HG02642 (cell line): ENCODE measurements at regions not wholly inside any gene's neighbourhood (a gene's known extent, or its start where the extent isn't known, plus 50 kb on each side); places are given as distances from the start of the nearest gene placed in this dataset.
A peak's percentile ranks its signal among the peaks of the same experiment; 100 is the strongest.

Experiments
- ATAC-seq: cut with Tn5 transposase; IDR thresholded peaks from one replicate; pipeline ENCODE4 v1.9.1; 2021; ENCODE audit warnings: mild to moderate bottlenecking; ENCODE audit not compliant: unreplicated experiment, poor library complexity

DNA sequence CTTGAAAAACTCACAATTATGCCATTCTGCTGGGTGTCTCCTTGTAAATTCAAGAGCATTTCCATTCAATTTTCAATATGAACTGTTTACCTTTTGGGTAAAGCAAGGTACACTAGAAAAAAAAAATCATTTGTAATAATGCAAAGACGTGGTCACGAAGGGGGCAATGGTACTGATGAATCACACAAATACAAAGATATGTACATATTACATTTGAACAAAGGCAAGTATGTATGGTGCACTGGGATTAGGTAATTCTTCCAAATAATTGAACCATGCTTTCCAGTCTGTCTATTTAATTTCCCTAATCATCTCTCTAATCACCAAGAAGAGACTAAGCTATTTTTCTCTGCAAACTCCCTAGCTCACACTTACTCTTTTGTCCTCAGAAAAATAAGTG lies 63.4 kb upstream of the RNF38 start:
- no peak for ATAC-seq

DNA sequence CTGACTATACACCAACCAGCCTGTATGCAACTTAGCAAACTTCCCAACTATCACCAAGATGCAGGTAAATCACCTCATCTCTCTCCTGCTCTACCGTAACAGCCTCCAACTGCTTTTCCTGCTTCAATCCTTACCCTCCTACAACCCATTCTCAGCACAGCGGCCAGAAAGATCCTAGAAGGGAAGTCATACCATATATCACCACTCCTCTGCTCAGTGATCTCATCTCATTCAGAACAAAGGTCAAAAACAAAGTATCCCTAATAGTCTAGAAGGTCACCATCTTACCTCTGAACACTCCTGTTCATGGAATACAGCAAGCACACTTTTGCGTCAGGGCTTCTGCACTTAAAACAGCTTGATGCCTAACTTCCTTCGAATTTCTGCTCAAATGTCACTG lies 62.2 kb upstream of the RNF38 start:
- no peak for ATAC-seq

DNA sequence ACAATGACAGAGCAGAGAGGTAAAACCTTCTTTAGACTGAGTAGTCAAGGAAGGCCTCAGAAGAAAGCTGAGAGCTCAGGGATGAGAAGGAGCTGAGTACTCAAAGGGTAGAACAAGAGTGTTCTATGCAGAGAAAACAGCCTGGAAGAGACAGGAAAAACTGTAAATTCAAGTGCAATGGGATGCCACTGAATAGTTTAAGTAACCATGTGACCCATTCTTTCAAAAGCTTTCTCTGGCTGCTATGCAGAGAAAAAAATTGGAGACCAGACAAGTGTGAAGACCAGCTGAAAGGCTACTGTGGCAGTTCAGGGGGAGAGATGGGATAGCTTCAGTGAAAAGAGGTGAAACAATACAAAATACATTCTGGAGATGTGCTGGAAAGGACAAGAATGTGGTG lies 61.3 kb upstream of the RNF38 start:
- no peak for ATAC-seq

DNA sequence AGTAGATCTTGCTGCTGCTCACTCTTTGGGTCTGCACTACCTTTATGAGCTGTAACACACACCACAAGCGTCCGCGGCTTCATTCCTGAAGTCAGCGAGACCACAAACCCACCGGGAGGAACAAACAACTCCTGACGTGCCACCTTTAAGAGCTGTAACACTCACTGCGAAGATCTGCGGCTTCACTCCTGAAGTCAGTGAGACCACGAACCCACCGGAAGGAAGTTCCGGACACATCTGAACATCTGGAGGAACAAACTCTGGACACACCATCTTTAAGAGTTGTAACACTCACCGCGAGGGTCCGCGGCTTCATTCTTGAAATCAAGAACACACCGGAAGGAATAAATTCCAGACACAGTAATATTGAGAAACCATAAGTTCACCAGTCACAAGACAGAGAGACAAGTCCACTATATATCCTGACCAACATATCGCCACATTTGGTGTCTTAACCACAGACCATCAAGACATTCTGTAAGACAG lies 58.4 kb upstream of the RNF38 start:
- peak; percentile 61 for ATAC-seq

DNA sequence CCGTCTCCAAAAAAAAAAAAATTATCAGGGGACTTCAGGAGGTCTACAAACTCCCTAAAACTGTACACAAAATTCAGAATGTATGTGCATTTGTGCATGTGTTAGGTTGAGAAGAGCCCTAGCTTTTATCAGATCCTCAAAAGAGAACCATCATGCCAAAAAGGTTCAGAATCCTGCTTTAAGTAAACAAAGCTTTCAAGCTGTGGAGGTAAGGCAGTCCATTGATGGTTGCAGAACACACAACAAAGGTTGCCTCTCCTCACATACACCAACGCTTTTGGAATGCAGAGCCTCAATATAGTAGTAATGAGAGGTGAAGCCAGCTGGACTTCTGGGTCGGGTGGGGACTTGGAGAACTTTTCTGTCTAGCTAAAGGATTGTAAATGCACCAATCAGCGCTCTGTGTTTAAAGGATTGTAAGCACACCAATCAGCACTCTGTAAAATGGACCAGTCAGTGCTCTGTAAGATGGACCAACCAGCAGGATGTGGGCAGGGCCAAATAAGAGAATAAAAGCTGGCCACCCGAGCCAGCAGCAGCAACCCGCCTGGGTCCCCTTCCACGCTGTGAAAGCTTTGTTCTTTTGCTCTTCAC lies 57.9 kb upstream of the RNF38 start:
- ATAC-seq, result no peak

DNA sequence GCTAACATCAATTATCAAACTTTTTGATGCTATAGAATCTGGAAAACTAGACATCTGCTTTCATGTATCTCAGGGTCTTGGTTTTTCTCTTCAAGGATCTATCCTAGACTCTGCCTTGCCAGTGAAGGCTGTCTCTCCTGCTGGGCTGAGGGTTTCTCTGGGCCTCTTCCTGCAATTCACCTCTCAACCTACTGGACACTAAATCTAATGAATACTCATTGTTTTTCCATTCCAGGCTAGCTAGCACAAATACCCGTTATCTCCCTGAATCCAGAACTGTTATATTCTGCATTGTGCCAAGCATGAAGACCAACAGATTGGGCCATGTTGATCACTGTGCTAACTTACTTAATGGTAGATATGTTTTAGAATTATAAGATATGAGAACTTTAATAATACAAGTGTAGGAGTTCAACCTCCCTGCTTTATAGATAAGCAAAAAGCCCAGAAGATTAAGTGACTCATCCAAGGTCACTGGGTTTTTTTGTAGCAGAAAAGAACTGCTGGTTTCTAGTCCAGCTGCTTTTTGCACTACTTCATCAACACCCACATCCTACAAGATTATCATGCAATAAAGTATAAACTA lies 56.5 kb upstream of the RNF38 start:
- ATAC-seq, result no peak

DNA sequence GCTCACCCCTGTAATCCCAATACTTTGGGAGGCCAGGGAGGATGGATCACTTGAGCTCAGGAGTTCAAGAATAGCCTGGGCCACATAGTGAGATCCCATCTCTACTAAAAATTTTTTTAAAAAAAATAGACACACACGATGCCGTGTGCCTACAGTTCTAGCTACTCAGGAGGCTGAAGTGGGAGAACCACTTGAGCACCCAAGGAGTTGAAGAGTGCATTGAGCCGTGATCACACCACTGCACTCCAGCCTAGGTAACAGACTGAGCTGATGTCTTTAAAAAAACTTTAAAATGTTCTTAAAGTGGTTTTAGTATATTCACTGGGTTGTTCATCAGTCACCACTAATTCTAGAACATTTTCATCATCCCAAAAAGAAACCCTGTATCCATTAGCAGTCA lies 51.9 kb upstream of the RNF38 start:
- no peak for ATAC-seq

DNA sequence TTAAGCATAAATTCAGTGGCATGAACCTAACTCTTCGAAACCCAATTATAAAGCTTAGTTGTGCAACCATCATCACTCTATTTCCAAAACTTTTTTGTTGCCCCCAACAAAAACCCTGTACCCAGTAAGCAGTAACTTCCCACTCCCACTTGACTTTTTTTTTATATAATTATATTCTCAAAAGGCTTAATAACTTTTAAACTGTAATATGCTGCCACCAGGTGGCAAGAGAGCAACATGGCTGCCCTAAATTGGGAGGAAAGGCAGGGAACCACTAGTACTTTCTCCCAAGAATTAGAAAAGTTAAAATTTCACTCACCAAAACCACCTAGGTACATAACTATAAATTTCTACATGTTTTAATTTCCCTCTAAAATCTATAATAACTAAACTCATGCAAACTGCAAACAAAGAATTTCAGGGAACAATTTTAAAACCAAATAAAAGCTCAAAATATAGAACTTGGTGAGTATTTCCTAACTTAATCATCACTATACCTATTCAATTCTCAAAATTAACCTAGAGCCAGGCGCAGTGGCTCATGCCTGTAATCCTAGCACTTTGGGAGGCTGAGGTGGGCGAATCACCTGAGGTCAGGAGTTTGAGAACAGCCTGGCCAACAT lies 50.2 kb upstream of the RNF38 start:
- ATAC-seq, result no peak
